GM03348 (cell line): ENCODE measurements at regions not wholly inside any gene's neighbourhood (a gene's known extent, or its start where the extent isn't known, plus 50 kb on each side); places are given as distances from the start of the nearest gene placed in this dataset.
"Not testable (repeated sequence)": the region's sequence is repeated elsewhere in the genome, so short reads cannot be mapped to it uniquely, and the experiment has no call there.

Experiments used
- DNase-seq: peaks from one replicate; pipeline ENCODE4 v3.0.0; 2012; ENCODE audit warnings: low spot score

- DNase-seq: no peak
Observed at GRCh38 chr17:82998637-82999036, 80.8 kb upstream of the METRNL start.

GRCh38 chr17:83000738-83001137 is 78.7 kb upstream of the METRNL start:
- DNase-seq: no peak

GRCh38 chr17:83002118-83002805 is 77.1 kb upstream of the METRNL start:
- DNase-seq: no peak

- no peak for DNase-seq
Observed at GRCh38 chr17:83004791-83005380, 74.5 kb upstream of the METRNL start.

GRCh38 chr17:83005639-83006038 is 73.8 kb upstream of the METRNL start:
- no peak for DNase-seq

GRCh38 chr17:83006515-83007455 is 72.6 kb upstream of the METRNL start:
- DNase-seq: peak; percentile 70

- no peak for DNase-seq
Observed at GRCh38 chr17:83007504-83008185, 71.8 kb upstream of the METRNL start.

GRCh38 chr17:83008186-83008510 is 71.3 kb upstream of the METRNL start:
- DNase-seq: no peak

- DNase-seq: no peak
Observed at GRCh38 chr17:83008526-83008925, 70.9 kb upstream of the METRNL start.

- no peak for DNase-seq
Observed at GRCh38 chr17:83009414-83010205, 69.8 kb upstream of the METRNL start.

GRCh38 chr17:83010206-83011200 is 68.9 kb upstream of the METRNL start:
- peak; percentile 56 for DNase-seq

- not testable (repeated sequence) for DNase-seq
Observed at GRCh38 chr17:83011676-83012075, 67.7 kb upstream of the METRNL start.

- no peak for DNase-seq
Observed at GRCh38 chr17:83012200-83012785, 67.1 kb upstream of the METRNL start.

GRCh38 chr17:83012868-83013778 is 66.3 kb upstream of the METRNL start:
- peak; percentile 48 for DNase-seq

- DNase-seq: no peak
Observed at GRCh38 chr17:83013779-83014117, 65.7 kb upstream of the METRNL start.

- no peak for DNase-seq
Observed at GRCh38 chr17:83014297-83014696, 65.1 kb upstream of the METRNL start.

- DNase-seq: no peak
Observed at GRCh38 chr17:83014940-83015910, 64.2 kb upstream of the METRNL start.
